Calu3 (cell line): ENCODE measurements at regions not wholly inside any gene's neighbourhood (a gene's known extent, or its start where the extent isn't known, plus 50 kb on each side); places are given as distances from the start of the nearest gene placed in this dataset.

ENCODE experiments used
- BruUV-seq: library from RNA; stranded (reverse); fragments of 400-500 nt; replicated peaks from 2 replicates; lab custom pipeline; 2021; lab: Mats Ljungman, UMichigan
- CTCF ChIA-PET: fragments of 300-600 bp; sonication (Branson Sonifier 250); formaldehyde crosslinking; loops from one replicate; lab custom pipeline; 2022; ENCODE audit warnings: antibody characterized with exemption; lab: Charles Lee
- DNase-seq: peaks from one replicate; pipeline ENCODE4 v3.0.0; 2022
- H3K27ac Mint-ChIP-seq: one replicate; pipeline ENCODE4 v1.8.0; 2022; ENCODE audit warnings: mixed read lengths; ENCODE audit not compliant: unreplicated experiment
- H3K27me3 Mint-ChIP-seq: one replicate; pipeline ENCODE4 v1.8.0; 2022; ENCODE audit warnings: mixed read lengths; ENCODE audit not compliant: unreplicated experiment
- H3K36me3 Mint-ChIP-seq: one replicate; pipeline ENCODE4 v1.8.0; 2022; ENCODE audit warnings: mild to moderate bottlenecking, moderate library complexity, mixed read lengths; ENCODE audit not compliant: insufficient read depth, unreplicated experiment
- H3K4me1 Mint-ChIP-seq: one replicate; pipeline ENCODE4 v1.8.0; 2022; ENCODE audit warnings: mild to moderate bottlenecking, low read depth, mixed read lengths; ENCODE audit not compliant: unreplicated experiment
- H3K4me3 Mint-ChIP-seq: one replicate; pipeline ENCODE4 v1.8.0; 2022; ENCODE audit warnings: mild to moderate bottlenecking, low read depth, moderate library complexity, mixed read lengths; ENCODE audit not compliant: unreplicated experiment
- H3K9me3 Mint-ChIP-seq: one replicate; pipeline ENCODE4 v1.8.0; 2022; ENCODE audit warnings: low read depth, mixed read lengths; ENCODE audit not compliant: unreplicated experiment
- intact Hi-C: fragments of 100-400 bp; cut with micrococcal nuclease; formaldehyde crosslinking; loops from one replicate; pipeline ENCODE4 v1.10.0; 2022; ENCODE audit not compliant: unreplicated experiment
- TF ChIP-seq, protein P1 (sequence below): fragments of 200-600 bp; IDR thresholded peaks from one replicate; pipeline ENCODE4 v1.8.0; 2022; ENCODE audit warnings: antibody characterized with exemption; ENCODE audit not compliant: unreplicated experiment

DNA sequence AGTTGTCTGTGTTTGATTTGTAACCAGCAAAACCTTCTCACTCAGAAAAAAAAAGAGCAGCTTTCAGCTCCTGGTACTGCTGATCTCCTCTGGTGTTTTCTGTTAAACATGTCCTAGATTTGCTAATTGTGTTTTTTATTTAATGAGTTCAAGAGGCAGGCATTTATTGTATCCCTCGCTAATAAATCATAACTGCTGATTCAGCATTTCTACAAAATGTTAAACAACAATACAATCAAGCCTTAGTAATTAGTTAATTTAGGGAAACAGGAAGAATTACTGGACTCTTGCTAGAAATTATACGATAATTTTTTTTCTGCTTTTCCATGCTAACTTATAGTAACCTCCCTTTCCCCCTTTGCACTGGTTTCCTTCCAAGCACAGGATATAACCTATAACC is 66.8 kb upstream of the NRP1 start:
- Mint-ChIP-seq H3K36me3 (no peaks in the 10 kb centered on the region), H3K9me3 (peaks cover 7% of the 10 kb centered on the region), H3K27ac (no peak overlapping the region), H3K4me1 (no peaks in the 10 kb centered on the region), H3K4me3 (no peak overlapping the region), H3K27me3 (no peaks in the 10 kb centered on the region)
- intact Hi-C loops, result no loop called here
- DNase-seq, result no peak
- TF ChIP-seq, protein P1, sequence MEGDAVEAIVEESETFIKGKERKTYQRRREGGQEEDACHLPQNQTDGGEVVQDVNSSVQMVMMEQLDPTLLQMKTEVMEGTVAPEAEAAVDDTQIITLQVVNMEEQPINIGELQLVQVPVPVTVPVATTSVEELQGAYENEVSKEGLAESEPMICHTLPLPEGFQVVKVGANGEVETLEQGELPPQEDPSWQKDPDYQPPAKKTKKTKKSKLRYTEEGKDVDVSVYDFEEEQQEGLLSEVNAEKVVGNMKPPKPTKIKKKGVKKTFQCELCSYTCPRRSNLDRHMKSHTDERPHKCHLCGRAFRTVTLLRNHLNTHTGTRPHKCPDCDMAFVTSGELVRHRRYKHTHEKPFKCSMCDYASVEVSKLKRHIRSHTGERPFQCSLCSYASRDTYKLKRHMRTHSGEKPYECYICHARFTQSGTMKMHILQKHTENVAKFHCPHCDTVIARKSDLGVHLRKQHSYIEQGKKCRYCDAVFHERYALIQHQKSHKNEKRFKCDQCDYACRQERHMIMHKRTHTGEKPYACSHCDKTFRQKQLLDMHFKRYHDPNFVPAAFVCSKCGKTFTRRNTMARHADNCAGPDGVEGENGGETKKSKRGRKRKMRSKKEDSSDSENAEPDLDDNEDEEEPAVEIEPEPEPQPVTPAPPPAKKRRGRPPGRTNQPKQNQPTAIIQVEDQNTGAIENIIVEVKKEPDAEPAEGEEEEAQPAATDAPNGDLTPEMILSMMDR, result no peak
- CTCF ChIA-PET, result no interaction called here
- no TSS peak for BruUV-seq

DNA sequence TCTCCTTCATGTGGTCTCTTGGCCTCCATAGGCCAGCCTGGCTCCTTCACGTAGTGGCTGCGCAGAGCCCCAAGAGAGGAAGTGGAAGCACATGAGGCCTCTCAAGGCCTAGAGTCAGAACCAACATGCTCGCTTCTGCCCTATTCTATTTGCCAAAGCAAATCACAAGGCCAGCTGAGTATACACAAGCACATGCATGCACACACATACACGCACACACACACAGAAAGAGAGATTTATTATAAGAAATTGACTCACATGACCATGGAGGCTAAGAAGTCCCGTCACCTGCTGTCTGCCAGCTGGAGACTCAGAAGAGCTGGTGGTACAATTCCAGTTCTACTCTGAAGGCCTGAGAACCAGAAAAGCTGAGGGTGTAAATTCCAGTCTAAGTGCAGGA is 64.3 kb upstream of the NRP1 start:
- H3K9me3 Mint-ChIP-seq, result peaks cover 7% of the 10 kb centered on the region
- DNase-seq, result no peak
- no peak overlapping the region for H3K27ac Mint-ChIP-seq
- intact Hi-C loops, result no loop called here
- H3K4me3 Mint-ChIP-seq, result no peak overlapping the region
- no TSS peak for BruUV-seq
- TF ChIP-seq, protein P1, result no peak
- CTCF ChIA-PET, result no interaction called here
- H3K27me3 Mint-ChIP-seq, result no peaks in the 10 kb centered on the region
- H3K36me3 Mint-ChIP-seq, result no peaks in the 10 kb centered on the region
- H3K4me1 Mint-ChIP-seq, result no peaks in the 10 kb centered on the region

DNA sequence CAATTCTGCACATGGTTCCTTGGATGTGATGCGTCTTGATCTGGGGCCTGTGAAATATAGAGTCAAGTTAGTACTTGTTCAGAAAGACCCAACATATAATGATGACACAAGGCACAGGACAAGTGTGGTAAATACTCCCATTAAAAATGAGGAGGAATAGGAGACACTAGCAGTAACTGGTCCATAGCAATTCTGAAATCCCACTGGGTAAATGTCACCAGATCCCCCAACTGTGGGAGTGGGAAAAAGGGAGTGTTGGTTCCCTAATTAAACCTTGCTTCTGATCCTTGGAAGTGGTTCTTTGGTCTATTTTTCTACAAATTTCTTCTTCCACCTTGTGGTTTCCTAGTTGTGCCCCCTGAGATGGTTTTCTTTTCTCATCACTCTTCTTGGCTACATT is 62.5 kb upstream of the NRP1 start:
- CTCF ChIA-PET, result no interaction called here
- DNase-seq, result no peak
- H3K4me3 Mint-ChIP-seq, result no peak overlapping the region
- H3K4me1 Mint-ChIP-seq, result no peaks in the 10 kb centered on the region
- intact Hi-C loops, result no loop called here
- no peaks in the 10 kb centered on the region for H3K27me3 Mint-ChIP-seq
- no peaks in the 10 kb centered on the region for H3K36me3 Mint-ChIP-seq
- TF ChIP-seq, protein P1, result no peak
- no TSS peak for BruUV-seq
- H3K9me3 Mint-ChIP-seq, result peaks cover 7% of the 10 kb centered on the region
- no peak overlapping the region for H3K27ac Mint-ChIP-seq

DNA sequence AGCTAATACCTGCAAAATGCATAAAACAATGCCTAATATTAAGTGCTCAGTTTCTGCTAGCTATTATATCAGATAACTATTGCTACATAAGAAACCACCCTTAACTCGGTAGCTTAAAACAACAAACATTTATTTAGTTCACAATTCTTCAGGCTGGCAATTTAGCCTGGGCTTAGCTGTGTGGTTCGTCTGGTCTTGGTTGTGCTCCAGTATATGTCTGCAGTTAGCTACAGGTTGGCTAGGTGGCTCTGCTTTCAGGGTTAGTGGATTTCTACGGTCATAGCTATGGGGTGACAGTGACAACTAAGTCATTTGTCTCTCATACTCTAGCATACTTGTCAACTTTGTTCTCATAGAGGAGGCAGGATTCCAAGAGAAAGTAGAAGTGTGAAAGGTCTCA is 61.8 kb upstream of the NRP1 start:
- no peaks in the 10 kb centered on the region for H3K36me3 Mint-ChIP-seq
- no peak overlapping the region for H3K4me3 Mint-ChIP-seq
- no peak overlapping the region for H3K27ac Mint-ChIP-seq
- no TSS peak for BruUV-seq
- TF ChIP-seq, protein P1, result no peak
- DNase-seq, result no peak
- intact Hi-C loops, result no loop called here
- H3K27me3 Mint-ChIP-seq, result no peaks in the 10 kb centered on the region
- peaks cover 7% of the 10 kb centered on the region for H3K9me3 Mint-ChIP-seq
- no peaks in the 10 kb centered on the region for H3K4me1 Mint-ChIP-seq
- CTCF ChIA-PET, result no interaction called here

DNA sequence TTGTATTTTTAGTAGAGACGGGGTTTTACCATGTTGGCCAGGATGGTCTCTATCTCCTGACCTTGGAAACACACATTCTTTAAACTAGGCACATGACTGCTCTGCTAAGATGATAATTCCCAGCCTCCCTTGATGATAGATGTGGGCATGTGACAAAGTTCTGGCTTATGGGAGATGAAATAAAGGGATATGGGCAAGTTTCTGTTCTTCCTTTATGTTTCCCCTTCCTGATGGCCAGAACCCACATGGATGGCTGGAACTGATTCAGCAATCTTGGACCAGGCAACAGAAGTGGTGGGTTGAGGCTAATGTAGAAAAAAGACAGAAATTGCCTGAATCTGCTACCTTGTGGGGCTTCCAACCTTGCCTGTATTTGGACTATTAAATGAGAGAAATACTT is 60.7 kb upstream of the NRP1 start:
- no peak overlapping the region for H3K27ac Mint-ChIP-seq
- no peak for DNase-seq
- no peaks in the 10 kb centered on the region for H3K27me3 Mint-ChIP-seq
- no TSS peak for BruUV-seq
- intact Hi-C loops, result no loop called here
- TF ChIP-seq, protein P1, result no peak
- H3K4me1 Mint-ChIP-seq, result no peaks in the 10 kb centered on the region
- H3K9me3 Mint-ChIP-seq, result peaks cover 7% of the 10 kb centered on the region
- no peaks in the 10 kb centered on the region for H3K36me3 Mint-ChIP-seq
- no peak overlapping the region for H3K4me3 Mint-ChIP-seq
- CTCF ChIA-PET, result no interaction called here
